A673 (cell line): ENCODE measurements at regions not wholly inside any gene's neighbourhood (a gene's known extent, or its start where the extent isn't known, plus 50 kb on each side); places are given as distances from the start of the nearest gene placed in this dataset.

Experiments used
- CTCF ChIP-seq: fragments of 300-800, 200-600 bp; sonication (generic); conservative IDR thresholded peaks from 2 replicates; pipeline ENCODE4 v1.5.1; 2017; ENCODE audit warnings: low read depth, mild to moderate bottlenecking, antibody characterized with exemption, low read length, moderate library complexity, mixed read lengths
- EZH2 ChIP-seq: fragments of 200-600 bp; sonication (generic); IDR thresholded peaks from 2 replicates; pipeline ENCODE4 v1.6.1; 2017; ENCODE audit warnings: borderline replicate concordance, low read depth, mild to moderate bottlenecking, mixed read lengths, antibody characterized with exemption, low read length; ENCODE audit not compliant: poor library complexity, severe bottlenecking

- no peak for TF ChIP-seq CTCF
- no peak for TF ChIP-seq EZH2
Observed at GRCh38 chr7:41027428-41028115, 675.3 kb downstream of the INHBA start.
